Esophagus muscularis mucosa (tissue), 4 donors: ENCODE measurements at regions not wholly inside any gene's neighbourhood (a gene's known extent, or its start where the extent isn't known, plus 50 kb on each side); places are given as distances from the start of the nearest gene placed in this dataset.

ENCODE experiments used
- DNase-seq: peaks from one replicate; pipeline ENCODE4 v3.0.0-alpha.2; 2017; ENCODE audit errors: extremely low spot score
- H3K27ac ChIP-seq, 4 donors: fragments of 200-600 bp; sonication (generic); replicated peaks in 1 of 4; 1 replicate in 3 of 4; 2 replicates in 1 of 4; pipeline ENCODE4 v1.5.1; 2016 to 2019; ENCODE audit warnings: mild to moderate bottlenecking in 1 of 4
- H3K27me3 ChIP-seq, 4 donors: fragments of 200-600 bp; sonication (generic); one replicate each; pipeline versions ENCODE4 v1.5.1 to v1.6.0; 2016 to 2019
- H3K36me3 ChIP-seq, 4 donors: fragments of 200-600 bp; sonication (generic); one replicate each; pipeline ENCODE4 v1.5.1; 2016 to 2019
- H3K4me1 ChIP-seq, 4 donors: fragments of 200-600 bp; sonication (generic); one replicate each; pipeline ENCODE4 v1.5.1; 2016 to 2019
- H3K4me3 ChIP-seq, 4 donors: fragments of 200-600 bp; sonication (generic); 1 replicate in 2 of 4; 2 replicates in 2 of 4; pipeline ENCODE4 v1.5.1; 2016 to 2019; ENCODE audit warnings: mild to moderate bottlenecking in 4 of 4, moderate library complexity in 1 of 4
- H3K9me3 ChIP-seq, 4 donors: fragments of 200-600 bp; sonication (generic); 1 replicate in 3 of 4; 2 replicates in 1 of 4; pipeline ENCODE4 v1.5.1; 2016 to 2019
- EP300 ChIP-seq: sonication (generic); formaldehyde crosslinking; IDR thresholded peaks from one replicate; pipeline ENCODE4 v1.6.1; 2017; ENCODE audit warnings: antibody characterized with exemption
- POLR2A ChIP-seq: fragments of 450-650 bp; IDR thresholded peaks from one replicate; pipeline ENCODE4 v1.6.1; 2017; ENCODE audit warnings: antibody characterized with exemption, moderate library complexity, mild to moderate bottlenecking, low read depth
- POLR2AphosphoS5 ChIP-seq, 2 donors: sonication (generic); formaldehyde crosslinking; IDR thresholded peaks; one replicate each; pipeline ENCODE4 v1.6.1; 2017; ENCODE audit warnings: antibody characterized with exemption in 2 of 2
- WGBS: methylation state at CpG from one replicate; pipeline ENCODE4 v1.1.5; 2018; 5-methylcytosine and 5-hydroxymethylcytosine counted together
- intact Hi-C: fragments of 100-400 bp; cut with DNase I; formaldehyde crosslinking; loops from one replicate; pipeline ENCODE4 v1.15.1; 2023
- TF ChIP-seq, protein P1 (sequence below), 3 experiments: fragments of 200-600 bp in 2 of 3; fragments of 450-650 bp in 1 of 3; sonication (generic) in 2 of 3; IDR thresholded peaks; one replicate each; pipeline ENCODE4 v1.5.1; 2017 to 2019; ENCODE audit warnings: antibody characterized with exemption in 3 of 3, mild to moderate bottlenecking in 2 of 3, moderate library complexity in 1 of 3

DNA sequence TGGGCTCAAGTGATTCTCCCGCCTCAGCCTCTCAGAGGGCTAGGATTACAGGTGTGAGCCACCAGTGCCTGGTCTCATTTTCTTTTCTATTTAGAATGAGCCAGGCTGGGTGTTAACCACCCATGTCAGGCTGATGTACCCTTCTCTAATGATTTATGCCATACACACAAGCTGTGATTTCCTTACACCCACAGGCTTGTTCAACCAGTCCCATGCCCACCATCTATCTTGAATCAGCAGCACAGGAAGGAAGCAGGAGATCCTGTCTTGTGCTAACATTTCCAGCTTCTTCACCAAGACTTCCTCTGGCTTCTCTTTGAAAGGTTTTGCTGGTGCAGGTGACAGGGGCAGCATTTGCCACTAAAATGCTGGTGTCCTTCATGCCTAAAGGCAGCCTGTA lies 176.4 kb downstream of the GATA3 start:
- no peak for TF ChIP-seq POLR2AphosphoS5 (IDR thresholded peaks at IDR 0.05)
- TF ChIP-seq, protein P1, sequence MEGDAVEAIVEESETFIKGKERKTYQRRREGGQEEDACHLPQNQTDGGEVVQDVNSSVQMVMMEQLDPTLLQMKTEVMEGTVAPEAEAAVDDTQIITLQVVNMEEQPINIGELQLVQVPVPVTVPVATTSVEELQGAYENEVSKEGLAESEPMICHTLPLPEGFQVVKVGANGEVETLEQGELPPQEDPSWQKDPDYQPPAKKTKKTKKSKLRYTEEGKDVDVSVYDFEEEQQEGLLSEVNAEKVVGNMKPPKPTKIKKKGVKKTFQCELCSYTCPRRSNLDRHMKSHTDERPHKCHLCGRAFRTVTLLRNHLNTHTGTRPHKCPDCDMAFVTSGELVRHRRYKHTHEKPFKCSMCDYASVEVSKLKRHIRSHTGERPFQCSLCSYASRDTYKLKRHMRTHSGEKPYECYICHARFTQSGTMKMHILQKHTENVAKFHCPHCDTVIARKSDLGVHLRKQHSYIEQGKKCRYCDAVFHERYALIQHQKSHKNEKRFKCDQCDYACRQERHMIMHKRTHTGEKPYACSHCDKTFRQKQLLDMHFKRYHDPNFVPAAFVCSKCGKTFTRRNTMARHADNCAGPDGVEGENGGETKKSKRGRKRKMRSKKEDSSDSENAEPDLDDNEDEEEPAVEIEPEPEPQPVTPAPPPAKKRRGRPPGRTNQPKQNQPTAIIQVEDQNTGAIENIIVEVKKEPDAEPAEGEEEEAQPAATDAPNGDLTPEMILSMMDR (IDR thresholded peaks at IDR 0.05), result no peak
- TF ChIP-seq EP300, result no peak
- TF ChIP-seq POLR2A, result no peak
- 87% methylated on average over 1 of the region's 1 CpG for whole genome bisulfite sequencing
- no peak for DNase-seq
- no peak overlapping the region for H3K27ac ChIP-seq
- no peaks in the 10 kb centered on the region for H3K36me3 ChIP-seq
- H3K4me1 ChIP-seq, result no peaks in the 10 kb centered on the region
- H3K4me3 ChIP-seq, result no peak overlapping the region
- peaks cover 0 to 3% (median 0%) of the 10 kb centered on the region in 4 donors for H3K27me3 ChIP-seq
- no peaks in the 10 kb centered on the region for H3K9me3 ChIP-seq
- intact Hi-C loops, result no loop called here

DNA sequence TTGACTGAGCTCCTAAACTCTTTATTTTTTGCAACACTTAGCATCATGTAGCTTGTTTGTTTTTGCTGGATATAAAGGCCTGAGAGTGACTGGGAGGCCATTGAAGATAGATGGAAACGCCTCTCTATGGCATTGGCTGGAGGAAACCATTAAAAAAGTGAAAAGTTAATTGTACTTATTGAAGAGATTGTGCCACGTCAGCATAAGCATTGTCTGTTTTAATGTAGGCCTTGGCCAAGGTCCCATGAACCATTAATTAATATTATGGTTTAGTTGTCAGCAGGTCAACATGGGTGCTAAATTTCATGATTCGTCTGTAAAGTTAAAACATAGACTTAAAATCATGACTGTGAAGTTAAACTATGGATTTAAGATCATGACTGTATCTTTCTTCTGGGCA lies 178.6 kb downstream of the GATA3 start:
- intact Hi-C loops, result no loop called here
- no peak overlapping the region for H3K4me3 ChIP-seq
- H3K27ac ChIP-seq, result no peak overlapping the region
- H3K36me3 ChIP-seq, result no peaks in the 10 kb centered on the region
- H3K9me3 ChIP-seq, result no peaks in the 10 kb centered on the region
- peaks cover 0 to 18% (median 0%) of the 10 kb centered on the region in 4 donors for H3K27me3 ChIP-seq
- no peaks in the 10 kb centered on the region for H3K4me1 ChIP-seq
- 60% methylated on average over 3 of the region's 3 CpGs for WGBS
- no peak for DNase-seq
- TF ChIP-seq, protein P1 (IDR thresholded peaks at IDR 0.05), result no peak
- TF ChIP-seq EP300 (no peak), POLR2AphosphoS5 (IDR thresholded peaks at IDR 0.05) (no peak), POLR2A (no peak)

DNA sequence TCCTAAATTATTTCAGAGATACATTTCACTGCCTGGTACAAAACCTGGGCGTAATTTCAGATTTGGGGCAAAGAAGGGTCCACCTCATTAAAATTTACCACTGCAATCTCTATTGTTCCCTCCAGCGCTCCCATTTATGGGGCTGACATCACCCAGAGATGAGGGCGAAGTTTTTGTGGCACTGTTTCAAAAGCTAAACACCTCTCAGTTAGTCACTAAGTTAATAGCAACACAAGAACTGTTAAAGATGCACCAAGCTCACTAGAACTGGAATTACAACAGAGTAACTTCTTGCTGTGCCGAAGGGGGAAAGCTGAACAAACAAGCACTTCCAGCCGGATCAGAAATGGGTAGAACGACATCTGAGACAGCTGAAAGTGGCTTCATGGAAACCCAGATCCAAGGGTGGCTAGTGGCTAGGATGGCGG lies 179.4 kb downstream of the GATA3 start:
- Histone ChIP-seq H3K4me1 (no peaks in the 10 kb centered on the region), H3K27me3 (peaks cover 0 to 18% (median 0%) of the 10 kb centered on the region in 4 donors), H3K9me3 (no peaks in the 10 kb centered on the region), H3K36me3 (no peaks in the 10 kb centered on the region), H3K27ac (no peak overlapping the region), H3K4me3 (no peak overlapping the region)
- DNase-seq, result no peak
- intact Hi-C loops, result no loop called here
- TF ChIP-seq POLR2AphosphoS5 (IDR thresholded peaks at IDR 0.05) (no peak), EP300 (no peak), POLR2A (no peak)
- TF ChIP-seq, protein P1 (IDR thresholded peaks at IDR 0.05), result no peak
- WGBS, result 88% methylated on average over 7 of the region's 7 CpGs

DNA sequence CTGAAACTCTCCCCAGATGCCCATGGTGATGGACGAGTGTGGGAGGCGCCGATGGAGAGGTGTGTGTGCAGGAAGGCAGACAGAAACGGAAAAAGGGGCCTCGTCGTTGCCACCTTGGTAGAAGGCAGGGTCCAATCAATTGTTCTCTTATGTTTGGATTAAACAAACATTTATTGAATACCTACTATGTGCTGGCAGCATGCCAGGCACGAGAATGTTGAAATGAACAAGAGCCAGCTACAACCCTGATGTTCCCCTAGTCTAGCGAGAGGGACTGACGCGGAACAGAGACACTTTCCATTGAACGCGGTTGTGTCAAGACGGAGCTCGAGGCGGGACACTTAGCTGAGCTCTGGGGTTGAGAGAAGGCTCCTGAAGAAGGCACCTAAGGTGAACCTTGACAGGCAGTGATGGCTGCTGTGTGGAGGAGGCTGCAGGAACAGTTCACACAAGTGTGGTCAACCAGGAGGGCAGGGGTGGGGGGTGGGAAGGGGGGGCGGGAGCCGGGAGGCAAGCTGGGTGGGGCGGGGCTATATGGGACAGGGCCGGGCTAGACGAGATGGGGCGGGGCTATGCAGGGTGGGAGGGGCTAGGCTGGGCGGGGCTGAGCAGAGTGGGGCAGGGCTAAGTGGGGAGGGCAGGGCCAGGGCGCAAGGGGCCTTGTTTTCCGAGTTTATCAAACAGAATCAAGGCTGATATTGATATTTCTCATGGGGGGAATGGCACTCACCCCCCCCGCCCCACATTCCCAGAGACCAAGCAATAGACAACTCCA lies 181.0 kb downstream of the GATA3 start:
- DNase-seq, result no peak
- no peaks in the 10 kb centered on the region for H3K9me3 ChIP-seq
- H3K4me1 ChIP-seq, result no peaks in the 10 kb centered on the region
- 83% methylated on average over 22 of the region's 25 CpGs for WGBS
- intact Hi-C loops, result no loop called here
- H3K4me3 ChIP-seq, result no peak overlapping the region
- peaks cover 0 to 25% (median 0%) of the 10 kb centered on the region in 4 donors for H3K27me3 ChIP-seq
- no peak for TF ChIP-seq EP300
- TF ChIP-seq POLR2AphosphoS5 (IDR thresholded peaks at IDR 0.05), result no peak
- TF ChIP-seq, protein P1 (IDR thresholded peaks at IDR 0.05), result no peak
- TF ChIP-seq POLR2A, result no peak
- no peak overlapping the region for H3K27ac ChIP-seq
- no peaks in the 10 kb centered on the region for H3K36me3 ChIP-seq
